HG03520 (cell line): ENCODE measurements at regions not wholly inside any gene's neighbourhood (a gene's known extent, or its start where the extent isn't known, plus 50 kb on each side); places are given as distances from the start of the nearest gene placed in this dataset.
"Not testable (repeated sequence)": the region's sequence is repeated elsewhere in the genome, so short reads cannot be mapped to it uniquely, and the experiment has no call there.

Source experiments
- ATAC-seq: cut with Tn5 transposase; IDR thresholded peaks from one replicate; pipeline ENCODE4 v1.9.1; 2021; ENCODE audit warnings: mild to moderate bottlenecking, moderate library complexity; ENCODE audit not compliant: unreplicated experiment

- ATAC-seq: no peak
Observed at GRCh38 chr16:85530370-85530739, 82.8 kb upstream of the GSE1 start.

- no peak for ATAC-seq
Observed at GRCh38 chr16:85531516-85531915, 81.6 kb upstream of the GSE1 start.

DNA sequence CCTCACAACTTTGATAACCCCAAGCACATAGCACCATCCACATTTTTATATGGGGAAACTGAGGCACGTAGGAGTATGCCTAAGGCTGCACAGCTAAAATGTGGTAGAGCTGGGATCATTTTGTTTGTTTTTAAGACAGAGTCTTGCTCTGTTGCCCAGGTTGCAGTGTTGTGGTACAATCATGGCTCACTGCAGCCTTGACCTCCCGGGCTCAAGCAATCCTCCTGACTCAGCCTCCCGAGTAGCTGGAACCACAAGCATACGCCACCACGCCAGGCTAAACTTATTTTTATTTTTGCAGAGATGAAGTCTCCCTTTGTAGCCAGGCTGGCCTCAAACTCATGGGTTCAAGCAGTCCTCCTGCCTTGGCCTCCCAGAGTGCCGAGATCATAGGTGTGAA, 81.0 kb upstream of the GSE1 start:
- ATAC-seq: no peak

DNA sequence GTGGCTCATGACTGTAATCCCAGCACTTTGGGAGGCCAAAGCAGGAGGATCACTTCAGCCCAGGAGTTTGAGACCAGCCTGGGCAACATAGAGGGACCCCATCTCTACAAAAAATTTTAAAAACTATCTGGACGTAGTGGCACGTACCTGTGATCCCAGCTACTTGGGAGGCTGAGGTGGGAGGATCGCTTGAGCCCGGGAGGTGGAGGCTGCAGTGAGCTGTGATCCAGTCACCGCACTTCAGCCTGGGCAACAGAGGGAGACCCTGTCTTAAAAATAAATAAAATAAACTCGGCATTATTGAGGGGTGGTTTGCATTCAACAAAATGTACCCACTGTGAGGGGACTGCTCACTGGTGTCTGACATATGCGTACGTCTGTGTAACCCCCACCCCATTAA, 79.5 kb upstream of the GSE1 start:
- ATAC-seq: not testable (repeated sequence)

DNA sequence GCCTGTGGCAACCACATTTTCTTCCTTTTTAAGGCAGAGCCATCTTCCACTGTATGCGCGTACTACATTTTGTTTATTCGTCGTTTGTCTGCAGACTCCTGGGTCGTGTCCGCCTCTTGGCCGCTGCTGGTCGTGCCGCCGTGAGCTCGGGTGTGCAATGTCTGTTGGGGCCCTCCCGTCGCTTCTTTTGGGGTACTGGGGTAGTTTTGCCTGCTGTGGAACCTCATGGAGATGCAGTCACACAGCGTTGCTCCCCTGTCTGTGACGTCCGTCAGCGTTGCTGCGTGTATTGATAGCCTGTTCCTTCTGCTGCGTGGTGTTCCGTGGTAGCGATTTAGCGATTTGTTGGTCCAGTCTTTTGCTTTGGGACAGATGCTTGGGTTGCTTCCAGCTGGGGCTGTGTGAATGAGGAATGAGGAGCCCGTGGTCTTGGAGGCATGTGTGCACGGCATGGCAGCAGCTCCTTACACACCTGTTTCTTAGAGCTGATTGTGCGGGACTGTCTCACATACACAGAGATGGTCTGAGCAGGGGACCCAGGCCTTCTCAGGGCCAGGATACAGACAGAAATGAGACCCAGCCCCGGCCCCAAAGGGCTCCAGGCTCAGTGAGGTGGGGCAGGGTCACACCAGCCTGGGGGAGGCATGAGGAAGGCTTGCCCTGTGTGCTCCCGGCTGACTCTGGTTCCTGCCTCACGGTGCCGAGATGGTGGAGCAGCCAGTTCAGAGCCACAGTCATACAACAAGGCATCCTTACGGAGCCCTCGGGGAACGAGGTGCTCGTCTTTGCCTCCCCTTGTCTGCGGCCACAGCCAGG, 78.4 kb upstream of the GSE1 start:
- ATAC-seq: no peak

- ATAC-seq: no peak
Observed at GRCh38 chr16:85535352-85536072, 77.6 kb upstream of the GSE1 start.

GRCh38 chr16:85536073-85536410, 77.1 kb upstream of the GSE1 start:
- no peak for ATAC-seq

DNA sequence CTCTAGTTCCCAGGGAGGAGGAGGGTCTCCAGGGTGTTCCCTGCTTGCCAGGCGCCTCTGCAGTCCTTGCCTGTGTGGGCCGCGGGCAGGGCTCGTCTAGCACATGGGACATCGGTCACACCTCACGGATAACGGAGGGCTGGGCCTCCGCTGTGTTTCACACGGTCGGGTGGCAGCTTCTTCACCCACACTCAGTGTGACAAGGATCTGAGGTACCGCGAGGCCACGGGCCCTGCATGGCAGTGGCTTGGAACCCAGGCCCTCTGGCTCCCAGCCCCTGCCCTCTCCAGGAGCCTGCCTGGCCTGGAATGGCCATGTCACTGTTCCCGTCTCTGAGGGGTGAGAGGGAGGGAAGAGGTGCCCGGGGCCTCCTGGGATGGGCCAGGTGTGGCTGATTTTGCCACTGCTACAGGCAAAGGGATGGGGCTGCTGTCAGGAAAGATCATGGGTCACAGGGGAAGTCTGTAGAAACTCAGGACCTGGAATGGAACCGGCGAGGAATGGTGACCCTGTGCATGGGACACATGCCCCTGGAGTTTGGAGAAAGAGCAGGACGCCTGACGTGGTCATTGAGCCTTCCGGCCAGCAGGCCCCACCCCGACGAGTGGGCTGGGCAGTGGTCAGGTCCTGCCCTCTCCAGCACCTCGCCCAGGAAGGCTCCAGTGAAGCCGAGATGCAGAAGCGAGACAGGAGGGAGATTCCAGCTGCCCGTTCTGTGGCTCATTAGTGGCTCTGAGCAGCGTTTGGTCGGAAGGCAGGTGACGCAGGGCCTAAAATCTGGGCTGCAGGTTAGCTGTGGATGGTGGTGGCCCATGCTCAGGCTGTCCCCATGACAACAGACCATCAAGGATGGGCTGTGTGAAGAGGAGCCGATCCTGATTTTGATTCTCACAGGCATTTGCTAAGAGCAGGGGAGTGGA, 76.5 kb upstream of the GSE1 start:
- no peak for ATAC-seq

GRCh38 chr16:85537331-85537788, 75.8 kb upstream of the GSE1 start:
- ATAC-seq: no peak

GRCh38 chr16:85537795-85538401, 75.2 kb upstream of the GSE1 start:
- no peak for ATAC-seq

DNA sequence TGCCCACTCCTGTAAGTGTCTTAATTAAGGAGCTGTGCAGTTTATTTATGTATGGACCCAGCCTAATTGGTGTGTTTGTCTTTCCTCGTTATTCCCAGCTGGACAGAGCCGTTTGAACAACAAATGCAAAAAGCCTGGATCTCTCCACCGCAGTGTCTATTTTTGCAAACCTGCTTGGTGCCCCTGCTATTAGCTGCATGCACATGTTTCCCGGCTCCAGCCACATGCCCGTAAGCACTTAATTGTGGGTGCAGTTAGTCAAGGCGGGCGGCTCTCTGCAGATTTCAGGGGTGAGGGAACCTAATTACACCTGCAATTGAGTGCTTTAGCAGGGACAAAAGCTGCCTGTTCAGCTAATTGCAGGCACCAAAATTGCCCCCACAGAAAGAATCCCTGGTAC, 74.0 kb upstream of the GSE1 start:
- no peak for ATAC-seq

DNA sequence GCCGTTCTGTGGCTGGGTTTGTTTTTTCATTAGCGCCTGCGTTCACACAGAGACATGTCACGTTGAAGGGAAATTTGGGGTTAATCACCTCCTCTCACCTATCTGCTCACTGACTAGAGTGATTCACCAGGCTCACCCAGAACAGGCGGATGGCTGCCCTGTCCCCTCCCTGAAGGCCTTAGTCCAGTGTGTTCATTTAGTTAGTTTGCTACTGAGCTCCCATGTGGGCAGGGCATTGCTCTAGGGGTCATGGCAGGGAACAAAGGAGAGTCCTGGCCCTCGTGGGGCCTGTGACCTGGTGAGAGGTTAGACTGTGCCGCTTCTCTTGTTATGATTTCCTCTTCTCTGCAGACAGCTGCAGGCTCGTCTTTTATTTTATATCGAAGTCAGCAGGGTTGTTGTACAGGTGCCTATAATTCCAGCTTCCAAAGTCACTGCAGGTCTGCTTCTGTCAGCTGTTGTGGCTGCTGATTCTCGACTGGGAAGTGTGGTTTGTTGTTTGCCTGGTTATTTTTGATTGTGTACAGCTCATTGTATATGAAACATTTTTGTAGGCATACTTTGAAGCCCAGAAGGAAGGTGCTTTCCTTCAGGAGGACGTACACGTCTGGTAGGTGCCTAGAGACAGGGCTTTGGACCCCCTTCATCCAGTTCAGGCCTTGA, 73.4 kb upstream of the GSE1 start:
- ATAC-seq: no peak

GRCh38 chr16:85541181-85541580, 71.9 kb upstream of the GSE1 start:
- no peak for ATAC-seq

DNA sequence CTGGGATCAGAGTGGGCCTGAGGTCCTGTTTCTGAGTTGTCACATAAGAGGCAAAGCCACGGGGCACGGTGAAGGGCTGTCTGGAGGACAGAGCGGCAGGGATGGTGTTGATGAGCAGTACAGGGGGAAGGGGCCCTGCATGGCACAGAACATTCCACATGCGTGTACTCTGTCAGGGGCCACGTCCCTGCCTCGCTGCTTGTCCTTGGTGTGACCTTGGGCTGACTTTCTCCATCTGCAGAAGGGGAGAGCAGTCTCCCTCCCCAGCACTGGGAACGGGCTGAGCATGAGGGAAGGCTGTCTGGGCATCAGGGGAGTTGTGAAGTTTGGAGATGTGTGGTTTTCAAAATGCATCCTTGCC, 71.5 kb upstream of the GSE1 start:
- ATAC-seq: no peak

DNA sequence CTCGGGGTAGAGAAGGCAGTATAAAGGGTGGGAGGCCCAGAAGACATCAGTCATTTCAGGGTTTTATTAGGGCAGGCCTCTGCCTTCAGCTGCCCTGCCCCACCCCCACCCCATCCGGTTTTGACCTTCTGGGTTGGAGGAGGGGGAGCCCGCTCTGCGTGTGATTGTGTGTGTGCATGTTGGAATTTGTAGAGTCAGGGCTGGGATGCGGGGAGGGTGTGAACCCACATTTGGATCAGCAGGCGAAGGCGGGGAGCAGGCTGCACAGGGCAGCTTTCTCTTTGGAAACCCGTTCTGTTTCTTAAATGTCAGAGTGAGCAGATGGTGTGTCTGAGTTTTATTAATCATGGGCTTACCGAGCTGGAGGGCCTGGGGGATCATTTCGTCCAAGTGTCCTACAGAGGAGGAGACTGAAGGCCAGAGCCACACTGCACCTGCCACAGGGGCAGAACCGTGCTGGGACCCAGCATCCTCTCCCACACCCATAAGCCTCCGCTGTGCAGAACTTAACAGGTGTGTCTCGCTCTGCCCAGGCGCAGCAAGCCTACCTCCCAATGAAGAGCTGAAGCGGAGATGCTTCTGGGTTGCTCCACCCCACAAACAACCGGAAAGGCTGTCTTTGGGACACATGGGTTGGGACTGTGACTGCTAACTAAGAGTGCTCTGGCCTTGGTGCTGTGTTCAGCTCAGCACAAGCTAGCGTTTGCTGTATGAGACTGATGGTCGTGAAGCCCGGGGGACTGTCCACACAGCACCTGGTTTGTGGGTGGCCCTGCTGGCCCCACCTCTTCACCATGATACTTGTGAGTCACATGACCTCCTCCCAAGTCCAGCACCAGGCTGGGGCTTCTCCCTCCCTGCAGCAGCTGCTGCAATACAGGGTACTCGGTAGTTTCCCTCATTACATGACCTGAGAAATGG, 70.9 kb upstream of the GSE1 start:
- ATAC-seq: no peak

DNA sequence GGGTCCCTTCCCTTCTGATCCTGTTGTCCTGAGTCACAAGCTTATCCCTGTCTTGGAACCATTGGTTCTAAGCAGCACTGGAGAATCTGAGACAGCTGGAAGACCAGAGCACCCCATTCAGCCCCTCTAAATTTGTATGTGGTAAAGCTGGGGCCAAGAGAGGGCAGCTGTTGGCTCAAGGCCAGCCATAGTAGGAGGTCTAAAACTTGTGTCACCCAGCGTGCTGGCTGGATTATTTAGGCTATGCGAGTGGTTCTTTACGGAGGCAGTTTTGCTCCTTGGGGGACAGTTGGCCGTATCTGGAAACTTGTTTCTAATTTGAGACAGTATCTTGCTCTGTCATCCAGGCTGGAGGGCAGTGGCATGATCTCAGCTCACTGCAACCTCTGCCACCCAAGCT, 69.6 kb upstream of the GSE1 start:
- ATAC-seq: no peak

DNA sequence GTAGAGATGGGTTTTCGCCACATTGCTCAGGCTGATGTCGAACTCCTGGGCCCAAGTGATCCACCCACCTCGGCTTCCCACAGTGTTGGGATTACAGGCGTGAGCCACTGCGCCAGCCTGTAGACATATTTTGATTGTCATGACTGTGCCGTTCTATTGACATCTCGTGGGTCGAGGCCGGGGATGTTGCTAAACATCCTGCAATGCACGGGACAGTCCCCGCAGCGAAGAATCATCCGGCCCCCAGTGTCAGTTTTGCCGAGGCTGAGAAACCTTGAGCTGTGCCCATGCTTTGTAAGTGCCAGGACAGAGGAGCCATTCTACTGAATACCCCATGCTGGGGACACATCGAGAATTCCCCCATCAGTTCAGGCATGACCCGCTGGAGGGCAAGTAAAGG, 69.1 kb upstream of the GSE1 start:
- ATAC-seq: no peak

- no peak for ATAC-seq
Observed at GRCh38 chr16:85544668-85545067, 68.5 kb upstream of the GSE1 start.

DNA sequence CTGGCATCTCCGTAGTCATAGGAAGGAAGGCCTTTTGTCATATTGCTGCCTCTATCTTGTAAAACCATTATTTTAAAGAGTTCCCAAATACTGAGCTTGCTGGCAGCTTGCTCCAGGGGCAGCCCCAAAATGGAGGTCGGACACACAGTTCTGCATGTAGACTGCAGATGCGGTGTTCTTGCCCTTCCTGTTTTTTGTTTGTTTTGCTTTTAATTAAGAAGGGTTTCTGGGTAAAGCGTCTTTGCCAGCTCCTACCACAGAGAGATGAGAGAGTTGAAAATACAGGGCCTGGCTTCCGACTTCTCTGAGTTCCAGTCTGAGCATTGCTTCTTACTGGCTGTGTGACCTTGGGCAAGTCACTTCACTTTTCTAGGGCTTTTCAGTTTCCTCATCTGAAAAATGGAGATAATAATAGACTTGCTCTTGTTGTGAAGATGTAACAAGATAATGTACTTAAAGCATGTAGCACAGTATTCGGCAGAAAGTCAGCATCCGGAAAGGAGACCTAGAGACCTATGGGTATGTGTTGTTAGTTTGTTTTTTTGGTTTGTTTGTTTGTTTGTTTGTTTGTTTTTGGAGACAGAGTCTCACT, 67.8 kb upstream of the GSE1 start:
- no peak for ATAC-seq
